HepG2 (cell line): ENCODE measurements at regions not wholly inside any gene's neighbourhood (a gene's known extent, or its start where the extent isn't known, plus 50 kb on each side); places are given as distances from the start of the nearest gene placed in this dataset.

Source experiments
- ATAC-seq: fragments of 200-7000 bp; cut with Tn5 transposase; 3 replicates; pipeline ENCODE4 v1.9.1; 2020; ENCODE audit warnings: mild to moderate bottlenecking, moderate library complexity
- BruUV-seq: library from RNA; stranded (reverse); fragments of 400-500 nt; replicated peaks from 2 replicates; lab custom pipeline; 2021; lab: Mats Ljungman, UMichigan
- CTCF ChIA-PET: fragments of 300-600 bp; formaldehyde crosslinking; extraction: SDS; loops from one replicate; lab custom pipeline; 2021; ENCODE audit warnings: low total read pairs, inconsistent platforms, low intra/inter-chr PET ratio; lab: Yijun Ruan, JAX
- POLR2A ChIA-PET: fragments of 350-600 bp; sonication (Branson Sonifier 250); formaldehyde crosslinking; loops from one replicate; lab custom pipeline; 2020; ENCODE audit warnings: antibody characterized with exemption, inconsistent platforms; lab: Yijun Ruan, JAX
- DNase-seq: peaks from one replicate; pipeline ENCODE4 v3.0.0-alpha.2; 2015; ENCODE audit warnings: low spot score
- FAIRE-seq: peaks from 3 replicates; lab custom pipeline; 2011; peaks lifted over from hg19 to GRCh38; lab: Jason Lieb, UNC
- H2AFZ ChIP-seq: one replicate; pipeline ENCODE4 v1.6.1; 2011; ENCODE audit warnings: low read length, inconsistent platforms
- H3K27ac ChIP-seq: fragments of 300-600 bp; 3 replicates; pipeline ENCODE4 v1.8.0; 2011; ENCODE audit warnings: mixed run types, mild to moderate bottlenecking, mixed read lengths, low read length, inconsistent platforms; ENCODE audit not compliant: insufficient read depth; ENCODE audit errors: extremely low read length
- H3K27me3 ChIP-seq, 2 experiments: fragments of 200-600 bp in 1 of 2; 2 replicates in 1 of 2; 3 replicates in 1 of 2; pipeline versions ENCODE4 v1.6.0 to v1.8.0; 2011; ENCODE audit warnings: low read length in 2 of 2, mild to moderate bottlenecking in 2 of 2, moderate library complexity in 2 of 2, inconsistent platforms in 1 of 2; ENCODE audit not compliant: insufficient read depth in 2 of 2, control insufficient read depth in 1 of 2
- H3K36me3 ChIP-seq, 2 experiments: fragments of 200-600 bp in 1 of 2; replicated peaks in 1 of 2; 2 replicates in 1 of 2; 3 replicates in 1 of 2; pipeline versions ENCODE4 v1.5.1 to v1.8.0; 2011; ENCODE audit warnings: low read length in 2 of 2, inconsistent platforms in 1 of 2; ENCODE audit not compliant: insufficient read depth in 2 of 2, control insufficient read depth in 1 of 2
- H3K4me1 ChIP-seq: 2 replicates; pipeline ENCODE4 v1.5.1; 2012; ENCODE audit warnings: low read length, inconsistent platforms; ENCODE audit not compliant: insufficient read depth
- H3K4me2 ChIP-seq: 2 replicates; pipeline ENCODE4 v1.6.0; 2011; ENCODE audit warnings: low read depth, low read length, inconsistent platforms
- H3K4me3 ChIP-seq, 3 experiments: fragments of 200-600 bp in 1 of 3; sonication (generic), shearing (Covaris generic) in 1 of 3; replicated peaks in 1 of 3; 2 replicates each; pipeline ENCODE4 v1.5.1; 2011 to 2016; ENCODE audit warnings: low read length in 3 of 3, inconsistent platforms in 2 of 3, low read depth in 2 of 3, mild to moderate bottlenecking in 2 of 3, control low read depth in 1 of 3, mixed read lengths in 1 of 3; ENCODE audit not compliant: insufficient read depth in 1 of 3
- H3K79me2 ChIP-seq: one replicate; pipeline ENCODE4 v1.6.1; 2011; ENCODE audit warnings: low read length, inconsistent platforms; ENCODE audit not compliant: insufficient read depth
- H3K9ac ChIP-seq: 2 replicates; pipeline ENCODE4 v1.6.0; 2011; ENCODE audit warnings: mild to moderate bottlenecking, low read depth, low read length, inconsistent platforms; ENCODE audit not compliant: insufficient read depth
- H3K9me3 ChIP-seq: 2 replicates; pipeline ENCODE4 v1.5.1; 2012; ENCODE audit warnings: mild to moderate bottlenecking, low read length
- H4K20me1 ChIP-seq: 2 replicates; pipeline ENCODE4 v1.6.0; 2011; ENCODE audit warnings: inconsistent platforms, mild to moderate bottlenecking, low read length, moderate library complexity; ENCODE audit not compliant: insufficient read depth
- ARNT2 ChIP-seq: sonication (generic); formaldehyde crosslinking; IDR thresholded peaks from 2 replicates; pipeline ENCODE4 v1.8.0; 2022; ENCODE audit warnings: mild to moderate bottlenecking, low read depth, missing genetic modification reagents, moderate library complexity
- CREB3 ChIP-seq: sonication (generic); formaldehyde crosslinking; IDR thresholded peaks from 2 replicates; pipeline ENCODE4 v1.5.0; 2020; ENCODE audit warnings: missing genetic modification reagents
- MAFF ChIP-seq: IDR thresholded peaks from 2 replicates; pipeline ENCODE4 v1.6.1; 2011; ENCODE audit warnings: low read depth, low read length, improper control_type of control experiment
- MAFK ChIP-seq, 2 experiments: IDR thresholded peaks in 1 of 2; conservative IDR thresholded peaks in 1 of 2; 2 replicates each; pipeline ENCODE4 v1.6.1; 2011; ENCODE audit warnings: improper control_type of control experiment in 2 of 2, low read length in 2 of 2
- MAZ ChIP-seq, 2 experiments: sonication (generic) in 1 of 2; formaldehyde crosslinking in 1 of 2; IDR thresholded peaks; 2 replicates each; pipeline versions ENCODE4 v1.5.0 to v1.6.1; 2012 to 2020; ENCODE audit warnings: low read depth in 2 of 2, mild to moderate bottlenecking in 2 of 2, borderline replicate concordance in 1 of 2, improper control_type of control experiment in 1 of 2, low read length in 1 of 2, missing genetic modification reagents in 1 of 2, moderate library complexity in 1 of 2
- NCOA2 ChIP-seq: sonication (generic); formaldehyde crosslinking; IDR thresholded peaks from 2 replicates; pipeline ENCODE4 v1.8.0; 2022; ENCODE audit warnings: inconsistent platforms
- NR2F2 ChIP-seq: IDR thresholded peaks from 2 replicates; pipeline ENCODE4 v1.6.1; 2012; ENCODE audit warnings: low read depth, inconsistent platforms, borderline replicate concordance
- POLR2AphosphoS2 ChIP-seq: IDR thresholded peaks from 2 replicates; pipeline ENCODE4 v1.6.1; 2011; ENCODE audit warnings: low read depth, low read length, improper control_type of control experiment
- YEATS2 ChIP-seq: sonication (generic); formaldehyde crosslinking; IDR thresholded peaks from 2 replicates; pipeline ENCODE4 v1.4.0; 2020; ENCODE audit warnings: missing genetic modification reagents, borderline replicate concordance
- ZNF326 ChIP-seq: sonication (generic); formaldehyde crosslinking; IDR thresholded peaks from 2 replicates; pipeline ENCODE4 v1.4.0; 2020; ENCODE audit warnings: missing genetic modification reagents, borderline replicate concordance
- ZNF616 ChIP-seq: sonication (generic); formaldehyde crosslinking; IDR thresholded peaks from 2 replicates; pipeline ENCODE4 v1.5.0; 2020; ENCODE audit warnings: low read depth, mild to moderate bottlenecking, missing genetic modification reagents
- ZNF674 ChIP-seq: sonication (generic); formaldehyde crosslinking; IDR thresholded peaks from 2 replicates; pipeline ENCODE4 v1.5.0; 2020; ENCODE audit warnings: low read depth, mild to moderate bottlenecking, missing genetic modification reagents
- WGBS: methylation state at CpG from one replicate; pipeline ENCODE4 v1.1.6; 2017; ENCODE audit warnings: low lambda C conversion rate; 5-methylcytosine and 5-hydroxymethylcytosine counted together
- in situ Hi-C: cut with HindIII; loops from 2 replicates; pipeline ENCODE4 v1.10.0; 2017; ENCODE audit warnings: low pct_unique_long_range_greater_than_20kb; ENCODE audit not compliant: extremely low pct_ligation_motif_present
- intact Hi-C: fragments of 100-400 bp; cut with micrococcal nuclease; formaldehyde crosslinking; loops from one replicate; pipeline ENCODE4 v1.10.0; 2022; ENCODE audit not compliant: unreplicated experiment
- TF ChIP-seq, protein P1 (sequence below): sonication (generic); formaldehyde crosslinking; IDR thresholded peaks from 2 replicates; pipeline ENCODE4 v1.8.0; 2022; ENCODE audit warnings: missing genetic modification reagents, mild to moderate bottlenecking, moderate library complexity, borderline replicate concordance
- TF ChIP-seq, protein P2 (sequence below): sonication (generic); formaldehyde crosslinking; IDR thresholded peaks from 2 replicates; pipeline ENCODE4 v1.4.0; 2020; ENCODE audit warnings: mild to moderate bottlenecking, missing genetic modification reagents

DNA sequence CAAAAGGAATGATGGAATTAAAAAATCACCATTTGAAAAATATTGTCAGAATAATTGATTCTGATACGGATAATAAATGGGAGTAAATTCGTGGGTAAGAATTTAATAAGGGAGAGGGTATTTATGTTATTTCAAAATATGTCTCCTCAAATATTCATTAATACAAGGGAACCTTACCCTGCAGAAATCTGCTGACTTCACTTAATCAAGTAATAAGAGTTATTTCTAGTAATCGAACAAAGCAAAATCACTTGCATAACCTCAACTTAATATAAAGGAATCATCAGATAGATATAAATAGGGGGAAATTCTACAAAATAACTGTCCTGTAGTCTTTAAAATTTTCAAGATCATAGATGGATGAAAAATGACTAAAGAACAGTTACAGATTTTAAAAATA is 1164.7 kb upstream of the GJE1 start:
- no peaks in the 10 kb centered on the region for H3K4me1 ChIP-seq
- no peaks in the 10 kb centered on the region for H3K79me2 ChIP-seq
- no peak overlapping the region for H2AFZ ChIP-seq
- intact Hi-C loops (no loop called here), in situ Hi-C loops (no loop called here)
- H3K27me3 ChIP-seq = no peaks in the 10 kb centered on the region
- no peaks in the 10 kb centered on the region; the same call in 1 of the 2 replicates for H4K20me1 ChIP-seq
- TF ChIP-seq CREB3 (CRISPR knock-in tag) (no peak), MAFK (conservative IDR thresholded peaks at IDR 0.05 in 1 of 2, IDR thresholded peaks at IDR 0.05 in 1 of 2; ENCODE audit: low read length in 2 of 2) (peak; percentile 60 to 69), NR2F2 (no peak), MAFF (peak; percentile 60)
- ATAC-seq (no peak), FAIRE-seq (no peak), DNase-seq (no peak)
- H3K9ac ChIP-seq = no peak overlapping the region
- H3K4me2 ChIP-seq = no peak overlapping the region
- CTCF ChIA-PET = no interaction called here
- no peak overlapping the region for H3K27ac ChIP-seq
- H3K9me3 ChIP-seq = peaks cover 4% of the 10 kb centered on the region
- H3K36me3 ChIP-seq = no peaks in the 10 kb centered on the region
- POLR2A ChIA-PET = no interaction called here
- no peak overlapping the region for H3K4me3 ChIP-seq
- WGBS = 31% methylated on average over 3 of the region's 3 CpGs
- BruUV-seq = no TSS peak

- FAIRE-seq (no peak), DNase-seq (no peak), ATAC-seq (no peak)
- Histone ChIP-seq H3K27ac (no peak overlapping the region), H3K4me2 (no peak overlapping the region), H2AFZ (no peak overlapping the region), H4K20me1 (no peaks in the 10 kb centered on the region; the same call in 1 of the 2 replicates), H3K4me3 (no peak overlapping the region), H3K27me3 (no peaks in the 10 kb centered on the region), H3K9ac (no peak overlapping the region), H3K36me3 (no peaks in the 10 kb centered on the region), H3K79me2 (no peaks in the 10 kb centered on the region), H3K9me3 (peaks cover 4% of the 10 kb centered on the region), H3K4me1 (no peaks in the 10 kb centered on the region)
- ChIA-PET CTCF (no interaction called here), POLR2A (no interaction called here)
- in situ Hi-C loops = no loop called here
- TF ChIP-seq POLR2AphosphoS2 = no peak
- TF ChIP-seq, protein P1, sequence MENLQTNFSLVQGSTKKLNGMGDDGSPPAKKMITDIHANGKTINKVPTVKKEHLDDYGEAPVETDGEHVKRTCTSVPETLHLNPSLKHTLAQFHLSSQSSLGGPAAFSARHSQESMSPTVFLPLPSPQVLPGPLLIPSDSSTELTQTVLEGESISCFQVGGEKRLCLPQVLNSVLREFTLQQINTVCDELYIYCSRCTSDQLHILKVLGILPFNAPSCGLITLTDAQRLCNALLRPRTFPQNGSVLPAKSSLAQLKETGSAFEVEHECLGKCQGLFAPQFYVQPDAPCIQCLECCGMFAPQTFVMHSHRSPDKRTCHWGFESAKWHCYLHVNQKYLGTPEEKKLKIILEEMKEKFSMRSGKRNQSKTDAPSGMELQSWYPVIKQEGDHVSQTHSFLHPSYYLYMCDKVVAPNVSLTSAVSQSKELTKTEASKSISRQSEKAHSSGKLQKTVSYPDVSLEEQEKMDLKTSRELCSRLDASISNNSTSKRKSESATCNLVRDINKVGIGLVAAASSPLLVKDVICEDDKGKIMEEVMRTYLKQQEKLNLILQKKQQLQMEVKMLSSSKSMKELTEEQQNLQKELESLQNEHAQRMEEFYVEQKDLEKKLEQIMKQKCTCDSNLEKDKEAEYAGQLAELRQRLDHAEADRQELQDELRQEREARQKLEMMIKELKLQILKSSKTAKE = no peak
- TF ChIP-seq ARNT2 = no peak
- TF ChIP-seq ZNF616 (CRISPR knock-in tag) = no peak
- TF ChIP-seq, protein P2, sequence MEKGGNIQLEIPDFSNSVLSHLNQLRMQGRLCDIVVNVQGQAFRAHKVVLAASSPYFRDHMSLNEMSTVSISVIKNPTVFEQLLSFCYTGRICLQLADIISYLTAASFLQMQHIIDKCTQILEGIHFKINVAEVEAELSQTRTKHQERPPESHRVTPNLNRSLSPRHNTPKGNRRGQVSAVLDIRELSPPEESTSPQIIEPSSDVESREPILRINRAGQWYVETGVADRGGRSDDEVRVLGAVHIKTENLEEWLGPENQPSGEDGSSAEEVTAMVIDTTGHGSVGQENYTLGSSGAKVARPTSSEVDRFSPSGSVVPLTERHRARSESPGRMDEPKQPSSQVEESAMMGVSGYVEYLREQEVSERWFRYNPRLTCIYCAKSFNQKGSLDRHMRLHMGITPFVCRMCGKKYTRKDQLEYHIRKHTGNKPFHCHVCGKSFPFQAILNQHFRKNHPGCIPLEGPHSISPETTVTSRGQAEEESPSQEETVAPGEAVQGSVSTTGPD (CRISPR knock-in tag) = no peak
- no peak for TF ChIP-seq YEATS2 (CRISPR knock-in tag)
- no peak for TF ChIP-seq NCOA2 (CRISPR knock-in tag)
- no peak for TF ChIP-seq ZNF674
- no peak for TF ChIP-seq ZNF326 (CRISPR knock-in tag)
- no peak for TF ChIP-seq MAZ (IDR thresholded peaks at IDR 0.05; ENCODE audit: borderline replicate concordance, low read depth, low read length)
- no peak for TF ChIP-seq MAZ (CRISPR knock-in tag; IDR thresholded peaks at IDR 0.05; ENCODE audit: low read depth)
- intact Hi-C loops = no loop called here
- no TSS peak for BruUV-seq
These were observed 1166.0 kb upstream of the GJE1 start for GRCh38 chr6:140966676-140967075.
